ENCODE measurements at regions not wholly inside any gene's neighbourhood (a gene's known extent, or its start where the extent isn't known, plus 50 kb on each side); places are given as distances from the start of the nearest gene placed in this dataset.

GRCh38 chr13:21946964-21947363, 276.1 kb downstream of the FGF9 start (continued):
- TF ChIP-seq EZH2 (IDR thresholded peaks at IDR 0.05) (no peak), SP1 (IDR thresholded peaks at IDR 0.05; ENCODE audit: low read depth) (no peak), ZFX (IDR thresholded peaks at IDR 0.05) (no peak)
- TF ChIP-seq, protein P1, sequence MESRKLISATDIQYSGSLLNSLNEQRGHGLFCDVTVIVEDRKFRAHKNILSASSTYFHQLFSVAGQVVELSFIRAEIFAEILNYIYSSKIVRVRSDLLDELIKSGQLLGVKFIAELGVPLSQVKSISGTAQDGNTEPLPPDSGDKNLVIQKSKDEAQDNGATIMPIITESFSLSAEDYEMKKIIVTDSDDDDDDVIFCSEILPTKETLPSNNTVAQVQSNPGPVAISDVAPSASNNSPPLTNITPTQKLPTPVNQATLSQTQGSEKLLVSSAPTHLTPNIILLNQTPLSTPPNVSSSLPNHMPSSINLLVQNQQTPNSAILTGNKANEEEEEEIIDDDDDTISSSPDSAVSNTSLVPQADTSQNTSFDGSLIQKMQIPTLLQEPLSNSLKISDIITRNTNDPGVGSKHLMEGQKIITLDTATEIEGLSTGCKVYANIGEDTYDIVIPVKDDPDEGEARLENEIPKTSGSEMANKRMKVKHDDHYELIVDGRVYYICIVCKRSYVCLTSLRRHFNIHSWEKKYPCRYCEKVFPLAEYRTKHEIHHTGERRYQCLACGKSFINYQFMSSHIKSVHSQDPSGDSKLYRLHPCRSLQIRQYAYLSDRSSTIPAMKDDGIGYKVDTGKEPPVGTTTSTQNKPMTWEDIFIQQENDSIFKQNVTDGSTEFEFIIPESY (IDR thresholded peaks at IDR 0.05; ENCODE audit: extremely low read depth, insufficient replicate concordance, low read length), result no peak

- ChIA-PET CTCF (no interaction called here), POLR2A (no interaction called here), RAD21 (ENCODE audit: low non-redundant PET in 1 of 2, low total read pairs in 2 of 2, uncharacterized antibody in 2 of 2, unreplicated experiment in 2 of 2) (no interaction called here)
- H3K4me3 ChIP-seq (replicated peaks in 1 of 2; ENCODE audit: low read depth in 1 of 2, low read length in 2 of 2), result no peak overlapping the region
- DNase-seq (ENCODE audit: low read depth, low spot score) (no peak), ATAC-seq (no peak)
- no peak overlapping the region for H3K9ac ChIP-seq (ENCODE audit: low read length)
- H3K79me2 ChIP-seq (ENCODE audit: insufficient read depth, low read length), result no peaks in the 10 kb centered on the region
- H3K4me1 ChIP-seq (ENCODE audit: control insufficient read depth in 1 of 2, insufficient read depth in 2 of 2, low read length in 2 of 2), result no peaks in the 10 kb centered on the region
- BruUV-seq (replicated peaks), result no TSS peak
- H3K9me3 ChIP-seq (ENCODE audit: control insufficient read depth in 1 of 2, insufficient read depth in 1 of 2, low read depth in 1 of 2, low read length in 2 of 2), result peaks cover 0 to 11% of the 10 kb centered on the region in 2 experiments; a peak in 2 of 4 replicates
- no peaks in the 10 kb centered on the region for H3K27me3 ChIP-seq (ENCODE audit: insufficient read depth, low read length)
- no peaks in the 10 kb centered on the region for H3K36me3 ChIP-seq (ENCODE audit: control insufficient read depth in 1 of 2, insufficient read depth in 2 of 2, low read length in 2 of 2)
- H3K9me2 ChIP-seq (ENCODE audit: insufficient read depth), result no peaks in the 10 kb centered on the region
- H3K27ac ChIP-seq (ENCODE audit: low read depth, low read length), result no peak overlapping the region
- no peak overlapping the region for H3K4me2 ChIP-seq (ENCODE audit: low read length)
- no peaks in the 10 kb centered on the region for H4K20me1 ChIP-seq (ENCODE audit: insufficient read depth)
- intact Hi-C loops (cut with micrococcal nuclease), result no loop called here
- no peak overlapping the region for H2AFZ ChIP-seq (ENCODE audit: low read depth, low read length, poor library complexity, severe bottlenecking)
- TF ChIP-seq, protein P1 (IDR thresholded peaks at IDR 0.05; ENCODE audit: extremely low read depth, insufficient replicate concordance, low read length), result no peak
- TF ChIP-seq ELF1 (IDR thresholded peaks at IDR 0.05; ENCODE audit: borderline replicate concordance, low read depth) (no peak), SIN3A (IDR thresholded peaks at IDR 0.05; ENCODE audit: low read depth) (no peak), SRF (IDR thresholded peaks at IDR 0.05; ENCODE audit: low read depth) (no peak), EZH2phosphoT487 (IDR thresholded peaks at IDR 0.05; ENCODE audit: borderline replicate concordance) (no peak), ZFX (IDR thresholded peaks at IDR 0.05) (no peak), FOSL1 (IDR thresholded peaks at IDR 0.05; ENCODE audit: low read depth) (no peak), CTCF (IDR thresholded peaks at IDR 0.05 in 2 of 3, conservative IDR thresholded peaks at IDR 0.05 in 1 of 3; ENCODE audit: borderline replicate concordance in 1 of 3, insufficient read depth in 1 of 3, low read depth in 2 of 3, low read length in 2 of 3) (no peak), POLR2A (IDR thresholded peaks at IDR 0.05; ENCODE audit: borderline replicate concordance, extremely low read depth, insufficient read depth, insufficient read length) (no peak), SP1 (IDR thresholded peaks at IDR 0.05; ENCODE audit: low read depth) (no peak), EGR1 (IDR thresholded peaks at IDR 0.05; ENCODE audit: low read depth) (no peak), ZNF274 (IDR thresholded peaks at IDR 0.05; ENCODE audit: low read depth, low read length) (no peak), CBX3 (IDR thresholded peaks at IDR 0.05; ENCODE audit: low read depth) (no peak)
- TF ChIP-seq, protein P2, sequence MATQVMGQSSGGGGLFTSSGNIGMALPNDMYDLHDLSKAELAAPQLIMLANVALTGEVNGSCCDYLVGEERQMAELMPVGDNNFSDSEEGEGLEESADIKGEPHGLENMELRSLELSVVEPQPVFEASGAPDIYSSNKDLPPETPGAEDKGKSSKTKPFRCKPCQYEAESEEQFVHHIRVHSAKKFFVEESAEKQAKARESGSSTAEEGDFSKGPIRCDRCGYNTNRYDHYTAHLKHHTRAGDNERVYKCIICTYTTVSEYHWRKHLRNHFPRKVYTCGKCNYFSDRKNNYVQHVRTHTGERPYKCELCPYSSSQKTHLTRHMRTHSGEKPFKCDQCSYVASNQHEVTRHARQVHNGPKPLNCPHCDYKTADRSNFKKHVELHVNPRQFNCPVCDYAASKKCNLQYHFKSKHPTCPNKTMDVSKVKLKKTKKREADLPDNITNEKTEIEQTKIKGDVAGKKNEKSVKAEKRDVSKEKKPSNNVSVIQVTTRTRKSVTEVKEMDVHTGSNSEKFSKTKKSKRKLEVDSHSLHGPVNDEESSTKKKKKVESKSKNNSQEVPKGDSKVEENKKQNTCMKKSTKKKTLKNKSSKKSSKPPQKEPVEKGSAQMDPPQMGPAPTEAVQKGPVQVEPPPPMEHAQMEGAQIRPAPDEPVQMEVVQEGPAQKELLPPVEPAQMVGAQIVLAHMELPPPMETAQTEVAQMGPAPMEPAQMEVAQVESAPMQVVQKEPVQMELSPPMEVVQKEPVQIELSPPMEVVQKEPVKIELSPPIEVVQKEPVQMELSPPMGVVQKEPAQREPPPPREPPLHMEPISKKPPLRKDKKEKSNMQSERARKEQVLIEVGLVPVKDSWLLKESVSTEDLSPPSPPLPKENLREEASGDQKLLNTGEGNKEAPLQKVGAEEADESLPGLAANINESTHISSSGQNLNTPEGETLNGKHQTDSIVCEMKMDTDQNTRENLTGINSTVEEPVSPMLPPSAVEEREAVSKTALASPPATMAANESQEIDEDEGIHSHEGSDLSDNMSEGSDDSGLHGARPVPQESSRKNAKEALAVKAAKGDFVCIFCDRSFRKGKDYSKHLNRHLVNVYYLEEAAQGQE (IDR thresholded peaks at IDR 0.05; ENCODE audit: low read depth), result no peak
These were observed 278.0 kb downstream of the FGF9 start for GRCh38 chr13:21948769-21949474.

All from HCT116 (cell line).